ENCODE measurements at regions not wholly inside any gene's neighbourhood (a gene's known extent, or its start where the extent isn't known, plus 50 kb on each side); places are given as distances from the start of the nearest gene placed in this dataset.

- Mint-ChIP-seq H3K4me3 (ENCODE audit: unreplicated experiment) (peak overlapping the region; percentile 84), H3K4me1 (ENCODE audit: unreplicated experiment) (peaks cover 3% of the 10 kb centered on the region), H3K27ac (ENCODE audit: unreplicated experiment) (no peak overlapping the region), H3K9me3 (ENCODE audit: unreplicated experiment) (peaks cover 5% of the 10 kb centered on the region), H3K36me3 (ENCODE audit: low read depth, unreplicated experiment) (peaks cover 5% of the 10 kb centered on the region), H3K27me3 (ENCODE audit: unreplicated experiment) (peaks cover 20% of the 10 kb centered on the region)
- no peak for DNase-seq (ENCODE audit: low spot score)
- TF ChIP-seq CTCF (IDR thresholded peaks at IDR 0.05; ENCODE audit: unreplicated experiment): no peak
These were observed 326.9 kb downstream of the SH3GL2 start for GRCh38 chr9:17905781-17906175.

- Mint-ChIP-seq H3K36me3 (ENCODE audit: low read depth, unreplicated experiment) (peaks cover 5% of the 10 kb centered on the region), H3K27ac (ENCODE audit: unreplicated experiment) (no peak overlapping the region), H3K4me1 (ENCODE audit: unreplicated experiment) (peaks cover 3% of the 10 kb centered on the region), H3K27me3 (ENCODE audit: unreplicated experiment) (peaks cover 20% of the 10 kb centered on the region), H3K9me3 (ENCODE audit: unreplicated experiment) (peaks cover 5% of the 10 kb centered on the region), H3K4me3 (ENCODE audit: unreplicated experiment) (peak overlapping the region; percentile 84)
- TF ChIP-seq CTCF (IDR thresholded peaks at IDR 0.05; ENCODE audit: unreplicated experiment): no peak
- DNase-seq (ENCODE audit: low spot score): peak; percentile 30
These were observed 327.4 kb downstream of the SH3GL2 start for GRCh38 chr9:17906176-17906840.

GRCh38 chr9:17906841-17907778, 328.2 kb downstream of the SH3GL2 start:
- no peak for TF ChIP-seq CTCF (IDR thresholded peaks at IDR 0.05; ENCODE audit: unreplicated experiment)
- Mint-ChIP-seq H3K4me3 (ENCODE audit: unreplicated experiment) (peak overlapping the region; percentile 52), H3K4me1 (ENCODE audit: unreplicated experiment) (peaks cover 3% of the 10 kb centered on the region), H3K9me3 (ENCODE audit: unreplicated experiment) (peaks cover 5% of the 10 kb centered on the region), H3K27ac (ENCODE audit: unreplicated experiment) (no peak overlapping the region), H3K36me3 (ENCODE audit: low read depth, unreplicated experiment) (peaks cover 5% of the 10 kb centered on the region), H3K27me3 (ENCODE audit: unreplicated experiment) (peaks cover 20% of the 10 kb centered on the region)
- DNase-seq (ENCODE audit: low spot score): no peak

- DNase-seq (ENCODE audit: low spot score): no peak
- Mint-ChIP-seq H3K36me3 (ENCODE audit: low read depth, unreplicated experiment) (peaks cover 5% of the 10 kb centered on the region), H3K4me3 (ENCODE audit: unreplicated experiment) (peak overlapping the region; percentile 52), H3K27me3 (ENCODE audit: unreplicated experiment) (peaks cover 14% of the 10 kb centered on the region), H3K4me1 (ENCODE audit: unreplicated experiment) (peaks cover 3% of the 10 kb centered on the region), H3K9me3 (ENCODE audit: unreplicated experiment) (peaks cover 5% of the 10 kb centered on the region), H3K27ac (ENCODE audit: unreplicated experiment) (no peak overlapping the region)
- TF ChIP-seq CTCF (IDR thresholded peaks at IDR 0.05; ENCODE audit: unreplicated experiment): no peak
These were observed 329.1 kb downstream of the SH3GL2 start for GRCh38 chr9:17907779-17908508.

Measured in endothelial cell (in vitro differentiated cells).